ENCODE measurements at regions not wholly inside any gene's neighbourhood (a gene's known extent, or its start where the extent isn't known, plus 50 kb on each side); places are given as distances from the start of the nearest gene placed in this dataset.

GRCh38 chr12:76237086-76237701, 111.0 kb downstream of the BBS10 start:
- TF ChIP-seq SP1 (IDR thresholded peaks at IDR 0.05) (no peak), ARNT (IDR thresholded peaks at IDR 0.05) (no peak), SUZ12 (IDR thresholded peaks at IDR 0.05) (no peak), NFRKB (IDR thresholded peaks at IDR 0.05) (no peak), FOXM1 (IDR thresholded peaks at IDR 0.05; ENCODE audit: borderline replicate concordance) (no peak), ZNF384 (IDR thresholded peaks at IDR 0.05) (no peak), FOXK2 (IDR thresholded peaks at IDR 0.05) (no peak), BHLHE40 (IDR thresholded peaks at IDR 0.05; ENCODE audit: borderline replicate concordance) (no peak), ELF4 (IDR thresholded peaks at IDR 0.05) (no peak), FOXA1 (IDR thresholded peaks at IDR 0.05) (no peak), L3MBTL2 (conservative IDR thresholded peaks at IDR 0.05) (no peak)
